ENCODE measurements at regions not wholly inside any gene's neighbourhood (a gene's known extent, or its start where the extent isn't known, plus 50 kb on each side); places are given as distances from the start of the nearest gene placed in this dataset.
"Not testable (repeated sequence)": the region's sequence is repeated elsewhere in the genome, so short reads cannot be mapped to it uniquely, and the experiment has no call there.

GRCh38 chr20:57780398-57780797 is 70.6 kb upstream of the PMEPA1 start:
- Histone ChIP-seq H3K36me3 (ENCODE audit: control insufficient read depth in 5 of 5, insufficient read depth in 5 of 5, low read length in 5 of 5) (no peaks in the 10 kb centered on the region), H3K4me3 (ENCODE audit: low read depth in 1 of 5, low read length in 5 of 5) (no peak overlapping the region), H3K4me1 (ENCODE audit: control insufficient read depth in 5 of 5, insufficient read depth in 5 of 5, low read length in 5 of 5) (peaks cover 0 to 26% (median 0%) of the 10 kb centered on the region in 5 donors), H3K9ac (ENCODE audit: low read length in 5 of 5) (no peak overlapping the region), H3K27me3 (ENCODE audit: control insufficient read depth in 5 of 5, insufficient read depth in 4 of 5, low read length in 5 of 5) (peaks cover 0 to 6% (median 4%) of the 10 kb centered on the region in 5 donors), H3K27ac (ENCODE audit: low read depth, low read length) (no peak overlapping the region), H3K9me3 (ENCODE audit: control insufficient read depth in 5 of 5, low read length in 5 of 5) (no peaks in the 10 kb centered on the region)

GRCh38 chr20:57779401-57780003 is 69.7 kb upstream of the PMEPA1 start:
- Histone ChIP-seq H3K27ac (ENCODE audit: low read depth, low read length) (no peak overlapping the region), H3K9ac (ENCODE audit: low read length in 5 of 5) (no peak overlapping the region), H3K4me1 (ENCODE audit: control insufficient read depth in 5 of 5, insufficient read depth in 5 of 5, low read length in 5 of 5) (peaks cover 0 to 26% (median 0%) of the 10 kb centered on the region in 5 donors), H3K36me3 (ENCODE audit: control insufficient read depth in 5 of 5, insufficient read depth in 5 of 5, low read length in 5 of 5) (no peaks in the 10 kb centered on the region), H3K9me3 (ENCODE audit: control insufficient read depth in 5 of 5, low read length in 5 of 5) (no peaks in the 10 kb centered on the region), H3K4me3 (ENCODE audit: low read depth in 1 of 5, low read length in 5 of 5) (no peak overlapping the region), H3K27me3 (ENCODE audit: control insufficient read depth in 5 of 5, insufficient read depth in 4 of 5, low read length in 5 of 5) (peaks cover 0 to 6% (median 4%) of the 10 kb centered on the region in 5 donors)

GRCh38 chr20:57777911-57778310 is 68.1 kb upstream of the PMEPA1 start:
- Histone ChIP-seq H3K36me3 (ENCODE audit: control insufficient read depth in 5 of 5, insufficient read depth in 5 of 5, low read length in 5 of 5) (no peaks in the 10 kb centered on the region), H3K27me3 (ENCODE audit: control insufficient read depth in 5 of 5, insufficient read depth in 4 of 5, low read length in 5 of 5) (peaks cover 0 to 6% (median 2%) of the 10 kb centered on the region in 5 donors), H3K9ac (ENCODE audit: low read length in 5 of 5) (no peak overlapping the region), H3K4me1 (ENCODE audit: control insufficient read depth in 5 of 5, insufficient read depth in 5 of 5, low read length in 5 of 5) (peaks cover 0 to 23% (median 0%) of the 10 kb centered on the region in 5 donors), H3K27ac (ENCODE audit: low read depth, low read length) (no peak overlapping the region), H3K9me3 (ENCODE audit: control insufficient read depth in 5 of 5, low read length in 5 of 5) (no peaks in the 10 kb centered on the region), H3K4me3 (ENCODE audit: low read depth in 1 of 5, low read length in 5 of 5) (no peak overlapping the region)

GRCh38 chr20:57774951-57775350 is 65.1 kb upstream of the PMEPA1 start:
- Histone ChIP-seq H3K27ac (ENCODE audit: low read depth, low read length) (no peak overlapping the region), H3K9ac (ENCODE audit: low read length in 5 of 5) (no peak overlapping the region), H3K4me3 (ENCODE audit: low read depth in 1 of 5, low read length in 5 of 5) (no peak overlapping the region), H3K4me1 (ENCODE audit: control insufficient read depth in 5 of 5, insufficient read depth in 5 of 5, low read length in 5 of 5) (peaks cover 0 to 7% (median 0%) of the 10 kb centered on the region in 5 donors), H3K27me3 (ENCODE audit: control insufficient read depth in 5 of 5, insufficient read depth in 4 of 5, low read length in 5 of 5) (peaks cover 0 to 6% (median 0%) of the 10 kb centered on the region in 5 donors), H3K9me3 (ENCODE audit: control insufficient read depth in 5 of 5, low read length in 5 of 5) (no peaks in the 10 kb centered on the region), H3K36me3 (ENCODE audit: control insufficient read depth in 5 of 5, insufficient read depth in 5 of 5, low read length in 5 of 5) (no peaks in the 10 kb centered on the region)

GRCh38 chr20:57774111-57774880 is 64.5 kb upstream of the PMEPA1 start:
- no peak overlapping the region for H3K4me3 ChIP-seq (ENCODE audit: low read depth in 1 of 5, low read length in 5 of 5)
- H3K9ac ChIP-seq (ENCODE audit: low read length in 5 of 5) = no peak overlapping the region
- H3K27ac ChIP-seq (ENCODE audit: low read depth, low read length) = no peak overlapping the region
- H3K27me3 ChIP-seq (ENCODE audit: control insufficient read depth in 5 of 5, insufficient read depth in 4 of 5, low read length in 5 of 5) = peaks cover 0 to 6% (median 0%) of the 10 kb centered on the region in 5 donors
- H3K36me3 ChIP-seq (ENCODE audit: control insufficient read depth in 5 of 5, insufficient read depth in 5 of 5, low read length in 5 of 5) = no peaks in the 10 kb centered on the region
- H3K9me3 ChIP-seq (ENCODE audit: control insufficient read depth in 5 of 5, low read length in 5 of 5) = no peaks in the 10 kb centered on the region
- peaks cover 0 to 4% (median 0%) of the 10 kb centered on the region in 5 donors for H3K4me1 ChIP-seq (ENCODE audit: control insufficient read depth in 5 of 5, insufficient read depth in 5 of 5, low read length in 5 of 5)

- Histone ChIP-seq H3K4me1 (ENCODE audit: control insufficient read depth in 5 of 5, insufficient read depth in 5 of 5, low read length in 5 of 5) (peaks cover 0 to 4% (median 0%) of the 10 kb centered on the region in 5 donors), H3K9ac (ENCODE audit: low read length in 5 of 5) (no peak overlapping the region), H3K36me3 (ENCODE audit: control insufficient read depth in 5 of 5, insufficient read depth in 5 of 5, low read length in 5 of 5) (no peaks in the 10 kb centered on the region), H3K9me3 (ENCODE audit: control insufficient read depth in 5 of 5, low read length in 5 of 5) (no peaks in the 10 kb centered on the region), H3K27me3 (ENCODE audit: control insufficient read depth in 5 of 5, insufficient read depth in 4 of 5, low read length in 5 of 5) (peaks cover 0 to 6% (median 0%) of the 10 kb centered on the region in 5 donors), H3K27ac (ENCODE audit: low read depth, low read length) (no peak overlapping the region), H3K4me3 (ENCODE audit: low read depth in 1 of 5, low read length in 5 of 5) (no peak overlapping the region)
These were observed 63.4 kb upstream of the PMEPA1 start for GRCh38 chr20:57773059-57773815.

- Histone ChIP-seq H3K27me3 (ENCODE audit: control insufficient read depth in 5 of 5, insufficient read depth in 4 of 5, low read length in 5 of 5) (peaks cover 0 to 6% (median 0%) of the 10 kb centered on the region in 5 donors), H3K9me3 (ENCODE audit: control insufficient read depth in 5 of 5, low read length in 5 of 5) (no peaks in the 10 kb centered on the region), H3K36me3 (ENCODE audit: control insufficient read depth in 5 of 5, insufficient read depth in 5 of 5, low read length in 5 of 5) (no peaks in the 10 kb centered on the region), H3K4me1 (ENCODE audit: control insufficient read depth in 5 of 5, insufficient read depth in 5 of 5, low read length in 5 of 5) (peaks cover 0 to 4% (median 0%) of the 10 kb centered on the region in 5 donors), H3K4me3 (ENCODE audit: low read depth in 1 of 5, low read length in 5 of 5) (no peak overlapping the region), H3K27ac (ENCODE audit: low read depth, low read length) (no peak overlapping the region), H3K9ac (ENCODE audit: low read length in 5 of 5) (no peak overlapping the region)
These were observed 62.6 kb upstream of the PMEPA1 start for GRCh38 chr20:57772349-57772964.

- H3K9me3 ChIP-seq (ENCODE audit: control insufficient read depth in 5 of 5, low read length in 5 of 5) = no peaks in the 10 kb centered on the region
- H3K4me1 ChIP-seq (ENCODE audit: control insufficient read depth in 5 of 5, insufficient read depth in 5 of 5, low read length in 5 of 5) = peaks cover 0 to 4% (median 0%) of the 10 kb centered on the region in 5 donors
- no peak overlapping the region for H3K4me3 ChIP-seq (ENCODE audit: low read depth in 1 of 5, low read length in 5 of 5)
- H3K27me3 ChIP-seq (ENCODE audit: control insufficient read depth in 5 of 5, insufficient read depth in 4 of 5, low read length in 5 of 5) = peaks cover 0 to 6% (median 0%) of the 10 kb centered on the region in 5 donors
- H3K9ac ChIP-seq (ENCODE audit: low read length in 5 of 5) = no peak overlapping the region
- H3K27ac ChIP-seq (ENCODE audit: low read depth, low read length) = no peak overlapping the region
- no peaks in the 10 kb centered on the region for H3K36me3 ChIP-seq (ENCODE audit: control insufficient read depth in 5 of 5, insufficient read depth in 5 of 5, low read length in 5 of 5)
These were observed 61.3 kb upstream of the PMEPA1 start for GRCh38 chr20:57770852-57771720.

GRCh38 chr20:57770401-57770800 is 60.6 kb upstream of the PMEPA1 start:
- H3K4me1 ChIP-seq (ENCODE audit: control insufficient read depth in 5 of 5, insufficient read depth in 5 of 5, low read length in 5 of 5); H3K9me3 ChIP-seq (ENCODE audit: control insufficient read depth in 5 of 5, low read length in 5 of 5); H3K36me3 ChIP-seq (ENCODE audit: control insufficient read depth in 5 of 5, insufficient read depth in 5 of 5, low read length in 5 of 5); H3K27me3 ChIP-seq (ENCODE audit: control insufficient read depth in 5 of 5, insufficient read depth in 4 of 5, low read length in 5 of 5); H3K27ac ChIP-seq (ENCODE audit: low read depth, low read length); H3K4me3 ChIP-seq (ENCODE audit: low read depth in 1 of 5, low read length in 5 of 5); H3K9ac ChIP-seq (ENCODE audit: low read length in 5 of 5): not testable (repeated sequence)

All from subcutaneous abdominal adipose tissue (tissue), 5 donors.